ENCODE measurements at regions not wholly inside any gene's neighbourhood (a gene's known extent, or its start where the extent isn't known, plus 50 kb on each side); places are given as distances from the start of the nearest gene placed in this dataset.

DNA sequence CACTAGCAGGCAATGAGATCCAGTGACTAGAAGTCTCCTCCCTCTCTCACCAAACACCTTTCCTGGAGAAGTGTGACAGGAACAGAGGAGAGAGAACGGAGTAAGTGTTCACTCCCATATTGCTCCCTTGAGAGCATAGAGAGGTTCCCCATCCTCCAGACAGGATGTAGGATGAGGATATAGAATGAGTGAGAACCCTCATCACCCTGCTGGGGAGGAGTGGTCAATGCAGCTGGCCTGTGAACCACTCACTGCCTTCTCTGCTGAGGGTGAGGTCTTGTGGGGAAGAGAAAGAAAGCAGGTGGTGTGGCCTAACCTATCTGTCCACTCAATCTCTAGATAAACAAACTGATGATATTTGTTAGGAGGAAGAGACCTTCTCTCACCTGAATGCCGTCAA lies 386.6 kb downstream of the PCDH20 start:
- DNase-seq, result no peak

DNA sequence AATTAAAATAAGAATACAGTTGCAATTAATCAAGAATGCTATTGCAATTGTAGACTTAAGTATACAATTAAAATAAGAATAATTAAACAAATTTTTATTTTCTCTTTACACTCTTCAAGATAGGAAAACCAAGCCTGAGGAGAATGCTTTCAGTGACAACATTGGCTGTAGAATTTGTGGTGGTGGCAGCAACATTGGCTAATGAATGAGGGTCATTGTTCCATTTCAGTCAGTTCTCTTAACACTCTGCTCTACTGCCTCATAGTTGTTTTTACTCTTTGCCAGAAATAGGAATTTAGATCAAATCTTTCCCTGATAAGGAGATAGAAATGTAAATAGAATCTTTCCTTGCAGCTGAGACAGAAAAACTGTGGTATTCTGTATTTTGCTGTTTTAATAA lies 391.6 kb downstream of the PCDH20 start:
- no peak for DNase-seq

DNA sequence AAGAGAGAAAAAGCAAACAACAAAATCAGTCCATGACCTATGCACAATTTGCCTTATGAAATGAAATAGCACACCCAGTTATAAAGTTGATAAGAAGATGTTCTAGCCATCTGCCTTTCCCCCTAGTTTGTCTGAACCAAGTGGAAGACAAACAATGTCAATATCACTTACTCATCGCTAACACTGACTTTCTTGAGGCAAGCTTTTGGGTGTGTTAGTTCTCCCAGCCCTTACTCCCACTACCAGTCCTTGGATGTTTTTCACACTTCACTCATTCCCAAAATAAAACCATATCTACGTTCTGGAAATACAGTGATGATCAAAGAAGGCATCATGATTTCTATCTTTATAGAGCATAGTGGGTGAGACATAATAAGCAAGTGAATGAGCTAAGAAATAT lies 393.8 kb downstream of the PCDH20 start:
- no peak for DNase-seq

- no peak for DNase-seq
Measured at GRCh38 chr13:61013796-61014195, 401.9 kb downstream of the PCDH20 start.

GRCh38 chr13:61010358-61010757 lies 405.3 kb downstream of the PCDH20 start:
- no peak for DNase-seq

DNA sequence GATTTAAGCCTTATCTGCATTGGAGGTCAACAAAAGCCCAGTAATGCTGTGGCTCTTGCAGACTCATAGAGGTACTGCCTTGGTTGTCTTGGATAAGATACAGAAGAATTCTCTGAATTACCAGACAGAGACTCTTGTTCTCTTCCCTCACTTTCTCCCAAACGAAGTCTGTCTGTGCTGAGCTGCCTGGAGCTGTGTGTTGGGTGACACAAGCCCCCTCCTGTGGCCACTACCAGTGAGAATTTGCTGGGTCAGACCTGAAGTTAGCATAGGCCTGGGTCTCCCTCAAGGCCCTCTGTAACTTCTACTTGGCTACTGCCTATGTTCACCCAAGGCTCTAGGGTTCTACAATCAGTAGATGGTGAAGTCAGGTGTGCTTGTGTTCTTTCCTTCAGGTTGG lies 413.0 kb downstream of the PCDH20 start:
- DNase-seq, result no peak

GRCh38 chr13:60990032-60990733 lies 425.5 kb downstream of the PCDH20 start:
- DNase-seq, result no peak

DNA sequence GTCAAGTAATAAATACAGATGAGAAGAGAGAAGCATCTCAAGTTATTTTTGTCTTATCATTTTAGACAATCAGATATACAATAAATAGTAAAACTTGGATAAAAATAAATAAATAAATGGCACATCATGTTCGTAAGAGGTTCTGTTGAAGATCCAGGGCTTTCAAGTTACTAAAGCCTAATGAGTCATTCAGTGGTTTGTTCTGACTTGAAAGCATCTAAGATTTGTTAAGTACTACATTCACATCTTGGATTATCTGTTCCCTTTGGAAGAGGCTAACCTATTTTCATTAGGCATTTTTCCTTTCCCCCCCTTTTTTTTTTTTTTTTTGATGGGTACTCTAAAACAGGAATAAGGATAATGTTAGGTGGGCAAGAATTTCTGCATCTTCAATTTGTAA lies 429.3 kb downstream of the PCDH20 start:
- DNase-seq, result no peak

DNA sequence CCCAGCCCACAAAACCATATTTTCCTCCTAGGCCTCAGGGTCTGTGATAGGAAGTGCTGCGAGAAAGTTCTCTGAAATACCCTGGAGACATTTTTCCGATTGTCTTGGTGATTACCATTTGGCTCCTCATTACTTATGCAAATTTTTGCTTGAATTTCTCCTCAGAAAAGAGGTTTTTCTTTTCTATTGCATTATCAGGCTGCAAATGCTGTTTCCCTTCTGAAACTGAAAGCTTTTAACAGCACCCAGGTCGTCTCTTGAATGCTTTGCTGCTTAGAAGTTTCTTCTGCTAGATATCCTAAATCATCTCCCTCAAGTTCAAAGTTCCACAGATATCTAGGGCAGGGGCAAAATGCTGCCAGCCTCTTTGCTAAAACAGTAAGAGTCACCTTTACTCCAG lies 434.2 kb downstream of the PCDH20 start:
- DNase-seq, result no peak

DNA sequence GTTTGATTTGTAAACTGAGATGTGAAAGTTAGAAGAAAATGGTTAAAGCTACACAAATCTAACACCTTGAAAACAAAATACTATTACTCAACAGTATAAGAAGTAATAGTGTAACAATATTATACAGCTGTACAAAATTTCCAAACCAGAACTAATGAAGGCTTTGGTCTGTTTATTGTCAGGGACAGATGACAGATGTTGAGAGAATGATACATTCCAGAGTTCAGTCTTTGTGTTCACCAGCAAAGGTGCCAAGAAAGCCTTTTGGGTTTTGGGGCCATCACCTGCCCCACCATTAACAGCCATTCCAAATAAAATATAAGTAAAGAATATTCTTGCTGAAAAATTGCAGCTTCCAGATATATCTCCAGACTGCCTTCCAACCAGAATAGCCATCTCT lies 439.3 kb downstream of the PCDH20 start:
- DNase-seq, result no peak

- DNase-seq, result no peak
Measured at GRCh38 chr13:60974296-60974695, 441.4 kb downstream of the PCDH20 start.

- DNase-seq, result no peak
Measured at GRCh38 chr13:60973529-60973928, 442.1 kb downstream of the PCDH20 start.

- no peak for DNase-seq
Measured at GRCh38 chr13:60970736-60971135, 444.9 kb downstream of the PCDH20 start.

GRCh38 chr13:60969656-60970055 lies 446.0 kb downstream of the PCDH20 start:
- peak; percentile 2 for DNase-seq

GRCh38 chr13:60959427-60959826 lies 456.2 kb downstream of the PCDH20 start:
- no peak for DNase-seq

GRCh38 chr13:60957816-60958215 lies 457.8 kb downstream of the PCDH20 start:
- no peak for DNase-seq

GRCh38 chr13:60945396-60945795 lies 470.3 kb downstream of the PCDH20 start:
- DNase-seq, result no peak

DNA sequence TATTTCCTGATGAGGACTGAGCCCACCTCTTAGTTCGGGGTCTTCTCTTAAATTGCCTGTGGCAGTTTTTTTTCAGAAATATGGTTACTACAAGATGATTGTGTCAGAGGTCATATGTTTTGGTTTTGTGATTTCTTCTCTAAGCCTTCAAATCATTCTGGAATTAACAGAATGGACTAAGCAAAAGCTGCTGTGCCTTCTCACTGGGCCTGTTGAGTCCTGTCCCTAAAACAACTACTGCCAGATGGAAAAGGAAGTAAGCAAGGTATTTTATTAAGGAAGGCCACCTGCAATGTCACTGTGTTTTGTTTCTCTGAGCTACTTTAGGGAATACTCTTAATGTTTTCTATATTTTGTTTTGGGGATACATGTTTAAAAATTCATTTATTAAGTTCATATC lies 470.8 kb downstream of the PCDH20 start:
- DNase-seq, result no peak

- no peak for DNase-seq
Measured at GRCh38 chr13:60944016-60944415, 471.6 kb downstream of the PCDH20 start.

DNA sequence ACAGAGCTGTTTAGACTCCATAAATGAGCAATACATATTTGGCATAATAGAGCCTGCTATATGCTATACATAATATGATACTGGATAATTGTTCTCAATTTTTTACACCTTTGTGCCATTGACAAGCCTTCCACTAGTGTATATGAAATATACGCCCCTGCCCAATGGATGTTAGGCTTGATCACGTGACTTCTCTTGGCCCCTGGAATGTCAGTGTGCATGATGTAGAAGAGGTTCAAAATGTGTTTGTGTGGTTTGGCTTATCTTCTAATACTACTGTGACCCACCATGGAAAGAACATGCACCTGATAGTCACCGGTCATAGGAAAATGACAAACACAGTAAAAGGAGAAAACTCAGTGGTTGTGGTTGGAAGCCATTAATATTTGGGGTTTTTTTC lies 479.4 kb downstream of the PCDH20 start:
- no peak for DNase-seq

DNA sequence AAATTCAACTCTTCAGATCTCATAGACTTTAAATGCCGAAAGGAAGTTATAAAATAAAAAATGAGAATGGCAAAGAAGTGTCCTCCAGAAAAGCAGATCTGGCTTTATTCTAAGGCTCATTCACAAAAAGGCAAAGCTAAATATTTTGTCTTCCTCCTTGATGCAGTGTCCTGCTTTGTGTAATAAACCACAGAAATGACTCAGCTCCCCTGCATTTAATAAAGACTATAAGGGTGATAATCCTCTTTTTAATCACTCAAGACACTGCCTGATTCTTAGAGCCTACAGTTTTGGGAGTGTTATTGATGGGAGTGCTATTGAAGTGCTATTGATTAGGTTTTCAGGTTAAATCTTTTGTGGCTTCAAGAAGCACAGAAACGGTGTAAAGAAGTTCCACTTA lies 482.0 kb downstream of the PCDH20 start:
- DNase-seq, result no peak

DNA sequence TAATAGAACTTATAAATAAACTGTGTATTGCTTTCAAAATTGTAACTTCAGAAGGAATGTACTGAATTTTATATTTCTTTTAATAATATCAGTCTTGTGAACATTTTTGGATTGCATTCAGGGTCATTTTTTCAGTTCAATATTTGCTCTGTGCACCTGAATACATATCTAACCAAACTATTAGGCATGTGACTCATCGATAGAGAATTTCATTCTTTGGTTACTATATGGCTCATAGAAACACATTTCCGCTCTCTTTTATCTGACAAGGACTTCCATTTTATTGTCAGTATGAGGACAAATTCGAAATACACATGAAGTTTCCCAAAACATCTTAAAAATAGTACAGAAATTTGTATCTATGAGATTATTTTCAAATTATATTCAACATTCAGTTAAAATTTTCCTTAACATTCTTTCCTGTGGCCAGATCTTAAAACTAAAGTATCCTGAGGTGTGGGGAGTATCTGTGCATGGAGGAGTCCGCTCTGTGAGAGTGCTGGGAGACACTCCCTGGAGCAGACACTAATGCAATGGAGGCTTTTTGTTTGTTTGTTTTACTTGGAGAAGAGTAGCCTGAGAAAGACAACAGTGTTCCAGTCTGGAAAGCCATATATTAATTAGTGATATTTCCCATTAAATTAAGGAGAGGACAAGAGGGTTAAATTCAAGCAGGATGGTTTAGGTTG lies 483.6 kb downstream of the PCDH20 start:
- no peak for DNase-seq

DNA sequence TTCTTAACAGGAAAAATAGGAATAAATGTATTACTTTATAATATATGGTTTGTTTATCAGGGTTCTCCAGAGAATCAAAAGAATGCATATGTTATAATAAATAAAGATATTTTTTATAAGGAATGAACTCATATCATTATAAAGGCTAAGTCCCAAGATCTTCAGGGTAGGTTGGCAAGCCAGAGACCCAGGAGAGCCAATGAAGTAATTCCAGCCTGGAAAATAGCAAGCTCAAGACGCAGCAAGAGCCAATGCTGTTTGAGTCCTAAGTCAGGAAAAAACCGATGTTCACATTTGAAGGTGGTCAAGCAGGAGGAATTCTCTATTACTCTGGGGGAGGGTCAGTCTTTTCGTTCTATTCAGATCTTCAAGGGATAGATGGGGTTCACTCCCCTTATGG lies 490.0 kb downstream of the PCDH20 start:
- DNase-seq, result no peak

GRCh38 chr13:60924856-60925255 lies 490.8 kb downstream of the PCDH20 start:
- no peak for DNase-seq

Data from skin of body (tissue), 1 donor.